ENCODE measurements at regions not wholly inside any gene's neighbourhood (a gene's known extent, or its start where the extent isn't known, plus 50 kb on each side); places are given as distances from the start of the nearest gene placed in this dataset.
"Not testable (repeated sequence)": the region's sequence is repeated elsewhere in the genome, so short reads cannot be mapped to it uniquely, and the experiment has no call there.

DNA sequence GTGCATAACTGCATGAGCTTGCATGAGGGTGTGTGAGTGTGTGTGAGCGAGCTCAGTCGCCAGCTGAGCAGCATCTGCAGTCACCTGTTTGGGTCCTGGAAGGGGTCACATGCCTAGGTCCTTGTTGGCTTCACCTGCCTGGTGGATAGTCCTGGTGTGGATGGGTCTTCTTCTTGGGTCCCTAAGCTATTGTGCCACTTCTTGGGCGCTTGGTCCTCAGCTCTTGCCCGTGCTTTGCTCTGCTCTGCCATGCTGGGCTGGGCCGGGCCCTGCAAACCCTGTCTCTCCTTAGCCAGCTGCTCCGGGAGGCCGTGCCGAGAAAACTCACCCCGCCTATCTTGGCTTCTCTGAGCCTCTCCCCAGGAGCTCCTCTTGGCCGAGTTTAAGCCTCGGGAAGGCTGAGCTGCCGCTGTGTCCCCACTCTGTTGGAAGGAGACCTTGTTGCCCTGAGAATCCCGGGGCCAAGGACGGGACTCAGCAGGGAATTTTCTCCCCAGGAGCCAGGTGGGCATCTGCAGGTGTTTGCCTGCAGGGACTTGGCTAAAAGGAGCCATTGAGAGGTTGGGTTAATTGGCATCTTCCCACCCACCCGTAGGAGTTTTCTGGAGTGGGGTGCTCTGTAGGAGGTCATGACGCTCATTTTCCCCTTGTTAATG, 300.8 kb downstream of the NDUFA10 start:
- DNase-seq = peak in 2 of 14 donors; percentile 20 to 46

DNA sequence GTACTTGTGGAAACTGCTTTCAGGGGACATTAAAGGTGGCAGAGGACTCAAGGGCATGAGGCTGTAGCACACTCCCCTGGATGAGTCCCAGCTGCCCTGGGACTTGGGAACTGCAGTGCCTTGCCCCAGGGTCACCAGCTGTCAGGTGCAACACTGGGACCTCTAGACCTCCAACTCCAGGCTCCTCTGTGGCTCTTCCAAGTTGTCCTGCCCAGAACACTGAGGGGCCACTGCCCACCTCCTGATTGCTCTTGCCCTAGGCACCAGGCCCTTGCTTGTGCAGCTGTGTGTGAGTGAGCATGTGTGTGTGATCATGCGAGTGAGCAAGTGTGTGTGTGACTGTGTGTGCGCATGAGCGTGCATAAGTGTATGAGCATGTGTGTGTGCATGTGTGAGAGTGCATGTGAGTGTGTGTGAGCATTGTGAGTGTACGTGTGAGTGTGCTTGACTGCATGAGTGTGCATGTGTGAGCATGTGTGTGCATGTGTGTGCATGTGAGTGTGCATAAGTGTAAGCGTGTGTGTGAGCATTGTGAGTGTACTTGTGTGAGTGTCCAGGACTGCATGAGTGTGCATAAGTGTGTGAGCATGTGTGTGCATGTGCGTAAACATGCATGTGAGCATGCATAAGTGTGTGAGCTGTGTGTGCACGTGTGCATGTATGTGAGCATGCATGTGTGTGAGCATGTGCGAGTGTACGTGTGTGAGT, 301.5 kb downstream of the NDUFA10 start:
- DNase-seq = no peak

DNA sequence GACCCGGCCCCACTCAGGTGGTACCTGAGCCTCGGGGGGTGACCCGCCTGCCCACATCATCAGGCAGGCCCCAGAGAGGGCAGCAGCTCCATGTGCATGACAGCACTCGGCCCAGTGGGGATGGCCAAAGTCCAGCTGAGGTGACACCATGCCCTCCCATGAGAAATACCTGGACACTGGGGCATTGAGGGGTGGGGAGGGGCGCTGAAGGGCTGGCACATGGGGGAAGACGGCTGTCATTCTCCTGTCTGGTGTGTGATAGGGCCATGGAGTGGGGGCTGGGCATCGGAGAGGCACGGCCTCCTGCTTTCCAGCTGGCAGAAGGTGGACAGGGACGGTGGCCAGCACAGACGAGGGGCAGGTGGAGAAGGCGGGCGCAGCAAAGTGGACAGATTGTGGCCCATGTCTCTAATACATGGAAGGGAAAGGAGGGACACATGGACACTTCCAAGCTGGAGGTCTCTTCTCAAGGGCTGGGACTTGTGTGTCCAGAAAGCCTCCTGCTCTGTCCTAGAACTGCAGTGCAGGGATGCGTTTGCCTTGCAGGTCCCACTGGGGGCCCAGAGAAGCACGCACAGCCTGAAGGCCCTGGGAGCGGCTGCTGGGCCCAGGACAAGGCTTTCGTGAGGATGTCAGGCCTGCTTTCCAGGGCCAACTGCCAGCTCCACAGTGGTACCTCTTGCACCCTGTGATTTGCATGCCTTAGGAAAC, 302.2 kb downstream of the NDUFA10 start:
- peak in 2 of 14 donors; percentile 26 to 89 for DNase-seq

DNA sequence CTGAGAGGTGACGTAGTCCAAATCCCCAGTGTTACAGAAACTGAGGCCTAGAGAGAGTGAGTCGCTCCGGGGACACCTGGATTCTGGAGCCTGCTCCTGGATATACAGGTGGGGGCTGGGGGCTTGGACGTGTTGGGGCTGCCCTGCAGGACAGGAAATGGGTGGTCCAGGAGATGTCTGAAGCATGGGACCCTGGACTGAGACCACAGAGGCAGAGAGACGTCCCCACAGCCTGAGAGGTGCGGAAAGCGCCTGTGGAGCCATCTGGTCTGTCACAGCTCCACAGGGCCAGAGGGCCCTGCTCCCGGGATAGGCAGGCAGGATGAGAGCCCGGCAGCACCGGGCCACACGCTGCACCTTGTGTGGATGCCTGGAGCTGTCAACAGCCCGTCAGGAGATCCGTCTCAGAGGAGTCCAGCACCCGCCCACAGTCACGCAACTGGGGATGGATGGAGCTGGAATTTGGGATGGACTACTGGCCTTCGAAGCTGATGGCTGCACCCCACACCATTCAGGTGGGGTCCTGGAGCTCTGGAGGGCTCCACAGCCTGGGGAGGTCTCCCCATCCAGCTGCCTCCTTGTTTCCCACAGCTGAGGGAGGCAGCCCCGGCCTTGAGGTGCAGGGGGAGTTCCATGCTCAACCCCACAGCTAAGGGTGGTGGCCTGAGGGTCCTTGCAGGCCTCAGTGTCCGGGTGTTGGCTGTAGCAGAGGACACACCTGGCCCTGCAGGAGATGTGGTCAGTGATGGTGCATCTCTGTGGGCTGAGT, 303.0 kb downstream of the NDUFA10 start:
- DNase-seq = peak in 1 of 14 donors; percentile 61

DNA sequence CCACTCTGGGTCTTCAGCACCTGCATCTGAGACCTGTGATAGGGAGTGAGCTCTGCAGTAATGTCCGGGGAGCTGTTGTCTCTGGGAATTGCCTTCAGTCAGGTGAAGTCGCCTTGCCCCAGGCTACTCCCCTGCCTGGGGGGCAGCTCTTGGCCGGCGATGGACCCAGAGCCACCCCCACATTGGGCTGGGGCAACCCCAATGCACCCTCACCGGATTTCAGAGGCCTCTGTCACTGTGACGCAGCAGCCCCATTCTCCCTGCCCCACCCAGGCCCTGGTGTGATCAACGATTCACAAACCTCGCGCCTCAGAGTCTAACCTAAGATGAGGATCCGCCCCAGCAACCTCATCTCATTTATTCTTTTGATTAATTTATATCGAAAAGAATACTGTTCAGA, 303.6 kb downstream of the NDUFA10 start:
- no peak for DNase-seq

DNA sequence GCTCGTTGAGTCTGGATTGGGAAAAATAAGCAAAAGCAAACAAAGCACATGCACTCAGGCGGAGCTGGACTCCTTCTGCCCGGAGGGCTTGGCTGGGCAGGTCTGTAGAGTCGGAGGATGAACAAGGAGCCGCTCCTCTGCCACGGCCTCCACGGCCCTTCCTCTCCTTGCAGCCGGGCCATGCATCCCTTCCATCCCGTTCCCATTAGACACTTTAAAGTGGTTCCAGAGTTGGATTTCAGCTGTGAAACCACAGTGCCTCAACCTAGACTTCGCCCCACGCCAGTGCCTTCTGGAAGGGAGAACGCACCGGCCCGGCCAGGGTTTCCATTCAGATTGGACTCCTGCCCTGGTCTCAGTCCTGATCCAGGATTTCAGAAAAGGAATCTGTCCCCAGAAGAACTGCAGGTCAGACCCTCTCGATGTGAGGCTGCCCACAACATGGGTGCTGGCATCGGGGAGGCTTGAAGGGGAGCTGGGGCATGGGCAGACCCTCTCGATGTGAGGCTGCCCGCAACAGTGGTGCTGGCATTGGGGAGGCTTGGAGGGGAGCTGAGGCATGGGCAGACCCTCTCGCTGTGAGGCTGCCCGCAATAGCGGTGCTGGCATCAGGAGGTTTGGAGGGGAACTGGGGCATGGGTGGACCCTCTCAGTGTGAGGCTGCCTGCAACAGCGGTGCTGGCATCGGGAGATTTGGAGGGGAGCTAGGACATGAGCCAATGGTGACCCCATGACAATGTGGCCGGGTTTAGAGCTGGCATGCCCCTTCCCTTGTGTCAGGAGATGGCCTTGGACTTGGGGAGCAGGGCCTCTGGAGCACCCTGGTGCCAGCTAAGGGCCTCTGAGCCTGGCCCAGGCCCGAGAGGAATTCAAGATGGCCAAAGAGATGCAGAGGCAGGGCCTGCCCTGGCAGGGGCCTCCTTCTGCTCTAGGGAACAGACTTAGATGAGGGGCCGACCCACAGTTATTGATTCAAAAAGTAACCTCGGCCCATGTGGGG, 304.5 kb downstream of the NDUFA10 start:
- DNase-seq = no peak

DNA sequence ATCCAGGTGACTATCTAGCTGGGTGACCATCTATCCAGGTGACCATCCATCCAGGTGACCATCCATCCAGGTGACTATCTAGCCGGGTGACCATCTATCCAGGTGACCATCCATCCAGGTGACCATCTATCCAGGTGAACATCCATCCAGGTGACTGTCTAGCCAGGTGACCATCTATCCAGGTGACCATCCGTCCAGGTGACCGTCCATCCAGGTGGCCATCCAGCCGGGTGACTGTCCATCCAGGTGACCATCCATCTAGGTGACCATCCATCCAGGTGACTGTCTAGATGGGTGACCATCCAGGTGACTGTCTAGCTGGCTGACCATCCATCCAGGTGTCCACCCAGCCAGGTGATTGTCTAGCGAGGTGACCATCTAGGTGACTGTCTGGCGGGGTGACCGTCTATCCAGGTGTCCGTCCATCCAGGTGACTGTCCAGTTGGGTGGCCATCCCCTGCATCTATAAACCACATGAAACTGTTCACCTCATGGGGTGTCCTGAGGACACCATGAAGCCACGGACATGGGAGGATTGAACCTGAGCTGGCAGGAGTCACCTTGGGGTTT, 305.3 kb downstream of the NDUFA10 start:
- DNase-seq = no peak

DNA sequence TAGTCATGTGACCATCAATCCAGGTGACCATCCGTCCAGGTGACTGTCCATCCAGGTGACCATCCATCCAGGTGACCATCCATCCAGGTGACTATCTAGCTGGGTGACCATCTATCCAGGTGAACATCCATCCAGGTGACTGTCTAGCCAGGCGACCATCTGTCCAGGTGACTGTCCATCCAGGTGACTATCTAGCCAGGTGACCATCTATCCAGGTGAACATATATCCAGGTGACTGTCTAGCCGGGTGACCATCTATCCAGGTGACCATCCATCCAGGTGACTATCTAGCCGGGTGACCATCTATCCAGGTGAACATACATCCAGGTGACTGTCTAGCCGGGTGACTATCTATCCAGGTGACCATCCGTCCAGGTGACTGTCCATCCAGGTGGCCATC, 306.2 kb downstream of the NDUFA10 start:
- DNase-seq = not testable (repeated sequence)

DNA sequence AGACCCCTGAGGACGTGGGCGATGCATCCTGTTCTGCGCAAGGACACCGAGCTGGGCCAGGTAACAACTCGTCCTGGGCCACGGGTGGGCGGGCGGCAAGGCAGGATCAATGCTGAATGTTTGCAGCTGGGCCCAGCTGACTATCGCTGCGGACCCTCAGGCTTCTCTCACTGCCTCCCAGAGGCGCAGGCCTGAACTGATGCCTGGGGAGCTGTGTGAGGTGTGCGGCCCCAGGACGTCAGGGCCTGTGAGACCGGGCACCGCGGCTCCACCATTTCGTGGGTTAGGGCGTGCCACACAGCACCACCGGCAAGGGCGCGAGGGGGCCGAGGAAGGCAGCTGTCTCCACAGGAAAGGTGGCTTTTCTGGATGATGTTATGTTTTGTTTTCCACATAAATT, 307.4 kb downstream of the NDUFA10 start:
- no peak for DNase-seq

DNA sequence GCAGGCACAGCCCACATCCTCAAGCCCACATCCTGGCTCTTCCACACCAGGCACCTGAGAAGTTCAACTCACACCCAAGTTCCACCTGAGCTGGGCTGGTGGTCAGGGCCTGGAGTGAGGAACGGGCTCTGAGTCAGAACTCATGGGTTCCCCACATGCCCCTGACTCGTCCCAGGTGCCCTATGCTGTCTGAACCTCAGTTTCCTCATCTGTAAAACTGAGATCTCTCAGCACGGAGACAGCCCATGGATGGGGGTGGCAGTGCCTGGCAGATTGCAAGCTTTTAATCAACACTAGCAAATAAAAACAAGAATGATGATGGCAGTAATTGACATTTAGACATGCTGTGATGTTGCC, 307.8 kb downstream of the NDUFA10 start:
- DNase-seq = no peak

DNA sequence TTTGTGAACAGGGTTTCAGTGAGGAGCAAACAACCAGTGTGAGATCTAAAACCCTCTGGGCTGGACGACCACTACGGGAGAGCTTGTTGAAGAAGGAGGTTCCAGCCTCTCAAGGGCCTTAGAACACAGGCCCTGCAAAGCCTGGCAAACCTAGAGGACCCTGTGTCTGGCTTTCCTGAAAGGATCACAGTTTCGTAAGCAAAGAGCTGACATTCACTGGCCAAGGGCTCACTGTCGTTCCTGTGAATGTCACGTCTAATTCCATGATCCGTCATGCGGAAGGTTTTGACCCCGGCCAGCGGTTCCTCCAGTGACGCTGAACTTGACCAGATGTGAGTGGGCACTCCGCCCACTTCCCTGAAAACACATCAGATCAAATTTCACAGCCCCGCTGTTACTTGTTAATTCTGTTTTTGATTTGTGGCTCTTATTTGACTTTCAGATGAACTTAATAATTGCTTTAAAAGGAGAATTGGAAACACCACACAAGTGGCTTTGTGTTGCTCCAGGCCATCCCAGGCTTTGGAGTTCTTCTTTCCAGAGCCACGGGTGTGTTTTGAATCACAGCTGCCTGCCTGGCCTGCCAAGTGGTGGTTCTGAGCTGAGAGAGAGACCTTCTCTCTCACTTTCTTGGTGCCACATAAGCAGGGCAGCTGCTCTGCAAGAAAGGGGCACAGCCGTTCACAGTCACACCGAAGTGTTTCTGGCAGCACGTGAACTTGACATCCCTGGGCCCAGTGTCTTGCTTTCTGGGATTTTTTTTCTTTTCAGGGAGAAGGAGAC, 308.4 kb downstream of the NDUFA10 start:
- DNase-seq = peak in 10 of 14 donors; percentile 14 to 63 (median 40)

DNA sequence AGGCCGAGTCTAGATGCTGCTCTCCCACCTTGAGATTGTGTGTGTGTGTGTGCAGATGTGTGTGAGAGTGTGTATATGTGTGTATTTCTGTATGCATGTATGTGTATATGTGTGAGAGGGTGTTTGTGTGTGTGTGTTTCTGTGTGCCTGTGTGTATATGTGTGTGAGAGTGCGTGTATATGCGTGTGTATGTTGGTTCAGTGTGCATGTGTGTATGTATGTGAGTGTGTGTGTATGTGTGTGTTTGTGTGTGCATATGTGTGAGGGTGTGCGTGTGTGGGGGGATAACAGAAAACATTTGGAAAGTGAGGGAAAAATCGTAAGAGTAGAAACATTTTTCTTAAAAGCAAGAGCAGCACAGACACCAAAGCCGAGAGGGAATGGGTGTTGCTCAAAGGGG, 309.1 kb downstream of the NDUFA10 start:
- DNase-seq = no peak

DNA sequence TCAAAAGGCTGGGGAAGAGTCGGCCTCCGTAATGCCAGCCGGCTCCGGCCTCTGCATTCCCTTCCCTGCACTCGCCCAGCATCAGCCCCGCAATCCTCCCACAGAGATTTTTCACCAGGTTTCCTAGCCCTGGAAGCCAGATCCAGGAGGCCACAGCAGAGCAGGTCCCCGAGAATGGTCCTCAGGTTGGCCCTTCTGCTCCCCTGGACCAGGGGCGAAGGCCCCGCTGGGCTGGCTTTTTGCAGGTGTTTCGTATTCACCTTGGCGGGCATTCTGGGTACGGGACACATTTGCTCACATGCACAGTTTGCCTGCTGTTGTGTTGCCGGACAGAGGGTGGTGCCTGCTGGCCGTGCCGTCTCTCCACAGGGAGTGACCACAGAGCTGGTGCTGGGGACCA, 309.5 kb downstream of the NDUFA10 start:
- DNase-seq = no peak

DNA sequence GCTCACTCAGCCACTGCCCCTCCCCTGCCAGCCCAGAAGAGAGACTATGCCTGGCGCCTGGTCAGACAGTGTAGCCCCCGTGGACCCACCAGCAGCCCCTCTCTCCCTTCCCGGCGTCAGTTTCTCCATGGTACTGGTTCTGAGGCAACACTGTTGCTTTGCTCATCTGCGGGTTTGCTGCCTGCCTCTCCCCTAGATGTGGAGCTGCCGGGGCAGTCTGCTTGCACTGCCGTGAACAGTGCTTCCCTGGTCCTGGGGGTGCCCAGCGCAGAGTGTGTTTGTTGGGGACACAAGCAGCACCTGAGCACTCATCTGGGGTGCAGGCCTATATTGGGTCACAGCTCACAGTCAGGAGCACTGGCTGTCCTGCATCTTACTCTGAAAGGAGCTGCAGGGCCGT, 309.9 kb downstream of the NDUFA10 start:
- no peak for DNase-seq

DNA sequence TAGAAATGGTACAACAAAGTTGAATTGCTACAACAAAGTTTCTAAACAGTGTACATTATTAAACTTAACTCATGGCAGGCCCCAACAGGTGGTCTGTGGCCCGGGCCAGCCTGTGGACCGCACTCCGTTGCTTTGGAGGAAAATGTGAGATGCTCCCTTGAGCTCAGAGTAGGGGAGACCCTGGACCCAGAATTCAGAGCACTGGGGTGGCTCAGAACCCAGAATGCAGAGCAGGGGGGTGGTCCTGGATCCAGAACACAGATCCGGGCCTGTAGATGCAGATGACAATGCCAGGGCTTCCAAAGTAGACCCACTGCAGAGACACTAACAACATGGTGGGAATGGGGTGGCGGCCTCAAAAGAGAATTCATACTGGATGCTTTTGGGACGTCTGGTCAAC, 311.0 kb downstream of the NDUFA10 start:
- no peak for DNase-seq

DNA sequence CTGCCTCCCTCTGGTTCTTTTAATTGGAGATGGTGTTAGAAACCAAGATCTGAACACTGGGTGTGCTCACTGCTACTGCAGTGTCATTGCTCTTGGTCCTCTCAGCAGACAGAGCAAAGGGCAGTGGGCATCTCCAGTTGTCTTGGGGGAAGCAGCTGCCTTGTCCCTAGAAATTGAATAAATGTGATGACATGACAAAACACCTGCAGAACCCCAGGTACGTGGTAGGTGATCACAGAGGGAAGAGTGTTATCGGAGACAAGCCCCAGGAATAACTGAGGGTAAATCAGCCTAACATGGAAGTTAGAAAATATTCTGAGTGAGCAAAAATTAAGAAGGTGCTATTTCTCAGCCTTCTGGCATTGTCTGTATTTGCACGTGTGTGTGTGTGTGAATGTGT, 311.9 kb upstream of the HDAC4 start:
- no peak for DNase-seq

DNA sequence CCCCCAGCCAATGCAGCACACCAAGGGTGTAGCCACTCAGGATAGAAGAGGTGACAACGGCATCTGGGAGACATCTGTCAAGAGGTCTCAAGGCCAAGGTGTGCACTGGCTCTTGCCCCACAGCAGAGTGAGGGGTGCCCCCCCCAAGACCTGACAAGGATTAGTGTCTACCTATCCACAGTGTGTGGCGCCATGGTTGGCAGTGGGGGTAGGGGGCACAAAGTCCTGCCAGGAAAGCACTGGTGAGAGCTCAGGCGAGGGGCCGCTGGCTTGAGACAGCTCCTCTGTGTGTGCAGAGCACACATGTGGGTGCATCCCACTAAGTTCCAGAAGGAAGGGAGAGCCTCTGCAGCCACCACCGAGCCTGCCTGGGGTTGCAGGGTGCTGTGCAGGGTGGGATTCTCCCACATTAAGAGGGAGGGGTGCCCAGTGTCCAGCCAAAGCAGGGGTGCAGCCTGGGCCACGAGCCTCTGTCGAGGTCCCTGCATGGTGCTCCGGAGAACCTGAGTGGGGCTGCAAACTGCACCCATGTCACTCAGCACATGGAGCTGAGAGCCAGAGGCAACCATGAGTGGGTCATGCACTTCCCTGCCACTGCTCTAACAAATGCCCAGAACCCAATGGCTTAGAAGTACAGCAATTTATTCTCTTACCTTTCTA, 311.2 kb upstream of the HDAC4 start:
- DNase-seq = no peak

DNA sequence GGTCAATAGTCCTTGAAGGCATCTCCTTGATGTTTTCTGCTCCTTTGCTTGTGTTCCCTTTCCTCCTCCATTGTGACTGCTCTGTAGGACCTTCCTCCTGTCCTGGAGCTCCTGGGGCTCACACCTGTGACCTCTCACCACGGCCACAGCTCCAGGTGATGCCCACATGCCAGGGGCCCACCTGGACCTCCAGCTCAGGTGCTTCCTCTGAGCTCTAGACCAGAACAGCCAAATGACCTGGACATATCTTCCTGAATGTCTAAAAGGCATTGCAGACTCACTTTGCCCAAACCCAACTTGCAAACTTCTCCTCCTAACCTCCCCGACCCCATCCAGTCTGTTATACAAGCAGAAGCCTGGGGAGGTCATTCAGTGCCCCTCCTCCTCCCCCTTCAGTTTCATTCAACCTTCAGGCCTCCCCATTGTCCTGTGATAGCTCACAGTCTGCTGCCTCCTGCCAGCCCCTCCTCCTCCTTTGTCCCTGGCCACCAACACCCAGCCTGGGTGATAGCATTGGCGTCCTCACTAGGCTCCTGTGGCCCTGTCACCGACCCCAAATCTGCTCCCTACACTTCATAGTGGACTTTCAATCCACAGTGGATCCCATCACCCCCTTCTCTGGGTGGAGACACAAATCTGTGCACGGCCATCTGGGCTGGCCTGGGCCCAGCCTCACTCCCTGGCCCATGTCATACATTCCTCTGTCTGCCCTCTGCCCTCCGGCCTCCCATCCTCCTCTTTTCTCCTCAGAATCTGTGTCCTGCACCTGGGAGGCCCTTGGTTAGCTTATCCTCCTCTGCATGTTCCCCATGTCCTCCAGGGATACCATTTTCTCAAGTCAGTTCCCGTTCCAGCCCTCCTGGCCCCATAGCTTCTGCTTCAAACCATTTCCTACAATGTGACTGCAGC, 310.4 kb upstream of the HDAC4 start:
- no peak for DNase-seq

DNA sequence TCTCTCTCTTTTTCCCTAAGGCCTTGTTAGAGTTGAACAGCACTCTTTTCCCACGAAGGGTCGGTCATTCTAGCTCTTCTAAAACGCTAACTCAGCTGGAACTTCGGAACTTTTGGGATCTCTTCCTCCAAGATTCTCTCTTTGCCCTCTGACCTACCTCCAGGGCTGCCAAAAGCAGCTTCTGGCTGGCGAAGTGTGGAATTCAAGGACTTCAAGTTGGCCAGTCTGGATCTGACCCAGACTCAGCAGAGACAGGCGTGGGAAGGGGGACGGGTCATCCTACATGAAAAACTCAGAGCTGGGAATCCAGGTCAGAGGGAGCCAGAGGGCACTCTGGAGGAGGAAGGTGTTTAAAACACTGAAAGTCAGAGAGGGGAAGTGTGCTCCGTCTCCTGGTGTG, 305.5 kb upstream of the HDAC4 start:
- no peak for DNase-seq
